GM19468 (cell line): ENCODE measurements at regions not wholly inside any gene's neighbourhood (a gene's known extent, or its start where the extent isn't known, plus 50 kb on each side); places are given as distances from the start of the nearest gene placed in this dataset.

ENCODE experiments used
- ATAC-seq: cut with Tn5 transposase; IDR thresholded peaks from one replicate; pipeline ENCODE4 v1.9.1; 2021; ENCODE audit warnings: mild to moderate bottlenecking, moderate library complexity, moderate number of reproducible peaks; ENCODE audit not compliant: unreplicated experiment; ENCODE audit errors: extremely low read depth

GRCh38 chr3:193974191-193974652 is 161.7 kb upstream of the HES1 start:
- ATAC-seq, result no peak

DNA sequence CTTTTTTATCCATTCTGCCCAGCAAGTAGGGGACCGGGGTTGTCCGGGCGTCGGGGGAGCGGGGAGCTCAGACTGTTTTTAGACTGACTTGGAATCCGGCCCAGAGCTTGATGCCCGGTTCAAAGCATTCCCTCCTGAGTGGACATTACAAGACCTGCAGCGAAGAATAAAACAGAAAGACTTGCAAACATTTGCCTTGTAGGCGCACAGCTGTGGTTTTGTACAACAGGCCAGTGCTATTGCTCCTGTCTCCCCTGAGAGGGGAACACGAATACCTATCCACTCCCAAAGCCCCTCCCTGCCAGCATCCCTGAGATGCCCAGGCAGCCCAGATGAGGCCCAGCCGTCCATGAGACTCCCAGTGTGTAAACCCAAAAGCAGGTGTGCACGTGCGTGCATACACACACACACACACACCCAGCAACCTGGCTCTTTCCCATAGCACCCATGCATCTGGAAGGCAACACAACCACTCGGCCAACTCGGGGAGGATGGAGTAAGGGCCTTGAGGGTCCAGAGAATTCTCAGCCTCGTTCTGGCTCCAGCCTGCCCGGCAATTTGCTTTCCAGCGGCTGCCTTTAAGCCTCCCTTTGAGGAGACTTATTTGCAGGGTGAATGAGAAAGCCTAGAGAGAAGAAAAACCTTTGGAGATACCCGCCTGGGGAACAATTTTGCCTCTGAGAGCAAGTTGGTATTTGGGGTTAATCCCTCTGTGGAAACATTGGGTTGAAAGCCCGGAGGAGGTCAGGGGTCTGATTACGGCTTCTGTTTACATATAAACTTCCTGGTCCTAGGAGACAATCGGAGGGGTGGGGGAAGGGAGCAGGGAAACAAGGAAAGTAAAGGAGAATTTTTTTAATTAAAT is 161.0 kb upstream of the HES1 start:
- no peak for ATAC-seq

GRCh38 chr3:193977622-193978021 is 158.3 kb upstream of the HES1 start:
- no peak for ATAC-seq

GRCh38 chr3:193978030-193978429 is 157.9 kb upstream of the HES1 start:
- ATAC-seq, result no peak

- no peak for ATAC-seq
These were observed 157.5 kb upstream of the HES1 start for GRCh38 chr3:193978486-193978885.

GRCh38 chr3:193980326-193980725 is 155.6 kb upstream of the HES1 start:
- ATAC-seq, result no peak

DNA sequence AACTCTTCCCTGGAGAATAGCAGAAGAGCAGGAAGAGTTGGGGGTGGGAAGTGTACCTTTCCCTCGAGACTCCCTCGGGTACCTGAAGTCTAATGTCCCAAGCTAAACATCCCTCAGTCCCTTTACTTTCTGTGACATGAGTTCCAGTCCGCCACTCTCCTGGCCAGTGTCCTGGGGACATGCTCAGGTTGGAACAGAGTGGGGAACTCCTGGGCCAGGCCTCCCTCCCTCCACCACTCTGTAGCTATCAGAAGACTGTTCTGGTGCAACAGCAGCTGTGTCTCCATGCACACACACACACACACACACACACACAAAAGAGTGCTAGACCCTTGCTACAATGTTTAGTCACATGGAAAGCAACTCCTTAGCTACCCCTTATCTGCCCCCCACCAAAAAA is 155.0 kb upstream of the HES1 start:
- no peak for ATAC-seq

DNA sequence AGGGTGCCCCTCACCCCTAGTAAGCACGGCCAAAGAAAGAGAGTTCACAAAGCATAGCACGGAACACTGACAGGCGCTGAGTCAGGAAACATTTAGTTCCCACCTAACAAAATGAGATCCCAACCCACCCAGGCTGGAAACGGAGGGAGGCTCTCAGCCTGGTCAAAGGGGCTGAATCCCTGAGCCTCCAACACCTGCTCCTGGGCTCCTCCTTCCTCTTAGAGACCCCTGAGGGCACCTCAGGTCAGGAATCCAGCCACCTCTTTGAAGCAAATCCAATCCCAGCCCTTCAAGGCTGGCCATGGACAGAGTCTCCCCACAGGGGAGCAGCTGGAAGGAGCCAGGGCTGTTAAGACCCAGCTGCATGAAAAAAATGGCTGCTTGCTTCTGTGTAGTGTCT is 154.4 kb upstream of the HES1 start:
- no peak for ATAC-seq

- ATAC-seq, result no peak
These were observed 153.7 kb upstream of the HES1 start for GRCh38 chr3:193982258-193982659.

- ATAC-seq, result no peak
These were observed 151.8 kb upstream of the HES1 start for GRCh38 chr3:193983846-193984818.

DNA sequence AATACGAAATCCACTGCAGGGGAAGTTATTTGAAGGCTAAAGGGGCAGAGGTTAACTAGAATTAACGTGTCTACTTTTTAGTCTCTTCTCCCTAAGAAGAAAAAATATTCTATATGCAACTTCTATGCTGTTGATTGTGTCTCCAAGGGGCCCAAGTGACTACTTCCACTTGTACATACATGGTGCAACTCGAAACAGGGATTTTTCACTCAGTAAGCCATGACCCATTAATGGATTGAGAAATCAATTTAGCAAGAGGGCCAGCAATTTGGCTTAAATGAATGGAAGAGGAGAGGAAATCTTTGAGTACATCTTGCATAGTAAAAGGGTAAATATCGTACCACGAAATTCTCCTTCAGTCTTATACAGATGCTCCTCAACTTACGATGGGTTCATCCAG is 151.1 kb upstream of the HES1 start:
- ATAC-seq, result no peak

DNA sequence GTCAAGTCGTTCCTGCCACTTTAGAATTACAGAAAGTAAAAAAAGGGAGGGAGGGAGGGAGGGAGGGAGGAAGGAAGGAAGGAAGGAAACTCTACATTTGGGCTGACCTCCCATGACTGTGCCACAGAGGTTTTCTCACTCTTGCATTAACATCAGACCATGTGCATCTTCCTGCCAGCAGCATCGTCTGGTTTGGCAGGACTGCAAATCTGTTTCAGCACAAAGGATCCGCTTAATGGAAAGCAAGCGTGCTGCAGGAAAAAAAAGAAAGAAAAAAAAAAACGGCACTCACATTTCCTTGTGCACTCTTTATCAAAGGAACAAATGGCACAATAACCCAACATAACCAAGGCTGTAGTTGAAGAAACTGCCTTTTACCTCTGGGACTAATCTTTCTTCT is 148.8 kb upstream of the HES1 start:
- ATAC-seq, result no peak

- ATAC-seq, result no peak
These were observed 146.8 kb upstream of the HES1 start for GRCh38 chr3:193989186-193989585.

GRCh38 chr3:193991666-193992424 is 144.1 kb upstream of the HES1 start:
- ATAC-seq, result no peak

GRCh38 chr3:193992425-193993037 is 143.4 kb upstream of the HES1 start:
- no peak for ATAC-seq

DNA sequence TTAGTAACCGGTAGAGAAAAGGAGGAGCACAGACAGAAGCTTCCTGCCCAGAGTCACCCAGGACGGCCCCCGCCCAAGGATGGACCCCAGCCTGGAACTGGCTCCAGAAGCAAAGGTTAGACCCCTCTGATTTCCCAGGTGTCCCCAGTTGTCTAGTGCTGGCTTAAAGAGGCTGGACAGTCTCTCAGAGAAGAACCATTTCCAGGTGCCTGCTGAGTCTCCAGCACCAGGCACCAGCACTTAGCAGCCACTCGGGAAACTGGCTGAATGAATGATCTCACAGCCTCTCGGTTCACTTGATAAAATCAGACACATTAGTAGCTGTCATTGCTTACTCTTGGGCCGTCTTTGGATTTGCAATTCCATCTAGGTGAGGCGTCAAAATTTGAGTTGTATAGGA is 139.7 kb upstream of the HES1 start:
- ATAC-seq, result no peak

GRCh38 chr3:193996641-193997089 is 139.3 kb upstream of the HES1 start:
- ATAC-seq, result no peak

- no peak for ATAC-seq
These were observed 138.5 kb upstream of the HES1 start for GRCh38 chr3:193997228-193998122.

DNA sequence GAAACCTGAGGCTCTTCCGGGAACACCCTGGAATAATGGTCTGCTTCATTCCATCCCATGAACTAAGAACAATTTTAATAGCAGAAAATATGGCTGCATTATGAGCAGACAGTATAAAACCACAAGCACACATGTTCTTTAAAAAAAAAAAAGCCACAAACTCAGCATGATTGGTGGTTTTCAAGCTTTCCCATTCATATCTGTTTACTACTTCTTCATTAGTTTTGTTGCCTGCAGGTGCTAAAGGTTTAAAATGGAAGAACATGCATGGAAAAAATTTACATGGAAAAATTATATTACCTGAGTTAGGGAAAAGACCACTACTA is 137.9 kb upstream of the HES1 start:
- ATAC-seq, result no peak
